ENCODE measurements at regions not wholly inside any gene's neighbourhood (a gene's known extent, or its start where the extent isn't known, plus 50 kb on each side); places are given as distances from the start of the nearest gene placed in this dataset.
"Not testable (repeated sequence)": the region's sequence is repeated elsewhere in the genome, so short reads cannot be mapped to it uniquely, and the experiment has no call there.

DNA sequence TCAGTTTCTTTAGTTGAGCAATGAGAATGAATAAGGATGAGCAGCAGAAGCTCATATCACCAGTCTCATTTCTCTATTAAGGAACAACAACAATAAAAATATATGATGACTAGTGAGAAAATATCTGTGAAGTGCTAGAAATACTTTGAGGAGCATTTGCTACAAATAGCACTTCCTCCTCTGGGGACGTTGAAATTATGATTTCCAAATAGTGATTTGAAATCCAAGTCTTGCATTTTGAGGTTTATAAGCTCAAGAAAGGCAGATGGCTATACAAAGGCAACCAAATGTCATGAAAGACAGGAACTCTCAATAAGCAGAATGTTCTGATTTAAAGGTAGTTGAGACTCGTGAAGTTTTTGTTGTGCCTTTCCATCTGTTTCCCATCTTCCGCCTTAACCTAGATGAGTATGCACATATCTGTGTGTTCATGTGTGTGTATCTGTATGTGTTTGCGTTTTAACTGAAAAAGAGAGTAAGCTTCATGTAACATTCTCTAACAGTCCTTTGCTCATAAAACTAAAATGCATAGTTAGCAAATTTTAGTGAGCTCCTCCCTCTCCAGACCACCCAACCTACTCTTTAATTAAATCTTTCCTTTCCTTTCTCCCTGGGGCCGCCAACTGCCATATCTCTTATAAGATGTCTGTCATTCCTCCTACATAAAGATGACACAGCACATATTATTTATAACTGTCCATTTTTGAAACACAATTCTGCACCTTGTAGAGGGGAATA lies 222.6 kb upstream of the RASGEF1B start:
- Mint-ChIP-seq H3K4me1 (ENCODE audit: low read depth) (no peaks in the 10 kb centered on the region), H3K4me3 (no peak overlapping the region), H3K9me3 (no peaks in the 10 kb centered on the region), H3K27ac (no peak overlapping the region), H3K27me3 (no peaks in the 10 kb centered on the region), H3K36me3 (ENCODE audit: low read depth) (no peaks in the 10 kb centered on the region)
- DNase-seq: no peak

DNA sequence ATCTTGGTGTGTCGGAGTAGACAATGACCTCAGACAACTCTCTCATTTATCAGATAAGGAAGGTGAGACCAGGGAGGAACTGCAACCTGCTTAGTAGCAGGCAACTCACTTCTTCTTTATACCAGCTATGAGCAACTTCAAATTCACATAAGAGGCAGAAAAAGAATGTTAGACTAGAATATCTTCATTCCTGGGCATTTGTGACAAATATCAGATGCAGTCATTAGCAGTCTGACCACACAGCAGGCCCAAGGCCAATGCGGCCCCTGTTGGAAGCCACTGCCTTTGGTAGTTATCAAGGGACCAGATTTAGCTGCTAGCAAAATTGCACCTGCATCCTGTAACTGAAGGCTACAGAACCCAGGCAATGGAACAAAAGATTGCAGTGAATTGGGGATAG lies 219.2 kb upstream of the RASGEF1B start:
- no peak for DNase-seq
- no peak overlapping the region for H3K4me3 Mint-ChIP-seq
- H3K4me1 Mint-ChIP-seq (ENCODE audit: low read depth): peaks cover 3% of the 10 kb centered on the region
- no peak overlapping the region for H3K27ac Mint-ChIP-seq
- no peaks in the 10 kb centered on the region for H3K9me3 Mint-ChIP-seq
- H3K27me3 Mint-ChIP-seq: no peaks in the 10 kb centered on the region
- H3K36me3 Mint-ChIP-seq (ENCODE audit: low read depth): no peaks in the 10 kb centered on the region

DNA sequence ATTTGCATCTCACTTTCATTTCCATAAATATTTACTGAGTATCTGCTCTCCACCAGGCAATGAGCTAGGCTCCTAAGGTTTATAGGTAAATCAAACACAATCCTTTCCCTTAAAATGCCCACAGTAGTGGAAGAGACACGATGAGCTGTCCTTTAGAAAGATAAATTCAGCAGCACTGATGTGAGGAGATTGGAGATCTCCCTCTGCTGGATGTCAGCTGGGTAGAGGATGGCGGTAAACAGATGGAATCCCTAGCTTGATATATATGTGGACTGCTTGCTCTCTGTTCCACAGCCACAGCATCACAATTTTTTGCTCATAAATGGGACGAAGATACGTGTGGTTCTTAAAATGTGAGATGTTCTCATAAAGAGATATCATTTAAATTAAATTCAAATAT lies 216.4 kb upstream of the RASGEF1B start:
- no peaks in the 10 kb centered on the region for H3K9me3 Mint-ChIP-seq
- no peak overlapping the region for H3K4me3 Mint-ChIP-seq
- H3K36me3 Mint-ChIP-seq (ENCODE audit: low read depth): no peaks in the 10 kb centered on the region
- no peak for DNase-seq
- no peaks in the 10 kb centered on the region for H3K27me3 Mint-ChIP-seq
- no peak overlapping the region for H3K27ac Mint-ChIP-seq
- H3K4me1 Mint-ChIP-seq (ENCODE audit: low read depth): peaks cover 3% of the 10 kb centered on the region

DNA sequence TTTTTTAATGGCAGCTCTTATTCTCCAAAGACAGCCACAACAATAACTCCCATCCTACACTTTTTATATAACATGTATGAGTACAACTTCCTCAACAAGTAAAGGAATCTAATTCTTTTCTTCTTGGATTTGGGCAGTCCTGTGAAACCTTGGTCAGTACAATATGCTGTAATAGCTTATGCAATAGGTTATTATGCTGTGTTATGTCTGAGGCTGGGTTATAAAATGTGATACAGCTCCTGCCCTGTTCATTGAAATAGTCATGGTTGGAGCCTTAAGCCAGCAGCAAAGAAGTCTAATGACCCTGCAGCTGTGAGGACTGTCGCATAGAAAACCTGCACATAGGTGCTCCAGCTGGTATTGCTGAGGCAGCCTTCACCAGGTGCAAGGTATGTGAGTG lies 215.8 kb upstream of the RASGEF1B start:
- H3K36me3 Mint-ChIP-seq (ENCODE audit: low read depth): no peaks in the 10 kb centered on the region
- H3K4me1 Mint-ChIP-seq (ENCODE audit: low read depth): peaks cover 3% of the 10 kb centered on the region
- no peak for DNase-seq
- no peaks in the 10 kb centered on the region for H3K9me3 Mint-ChIP-seq
- H3K4me3 Mint-ChIP-seq: no peak overlapping the region
- no peaks in the 10 kb centered on the region for H3K27me3 Mint-ChIP-seq
- H3K27ac Mint-ChIP-seq: no peak overlapping the region

DNA sequence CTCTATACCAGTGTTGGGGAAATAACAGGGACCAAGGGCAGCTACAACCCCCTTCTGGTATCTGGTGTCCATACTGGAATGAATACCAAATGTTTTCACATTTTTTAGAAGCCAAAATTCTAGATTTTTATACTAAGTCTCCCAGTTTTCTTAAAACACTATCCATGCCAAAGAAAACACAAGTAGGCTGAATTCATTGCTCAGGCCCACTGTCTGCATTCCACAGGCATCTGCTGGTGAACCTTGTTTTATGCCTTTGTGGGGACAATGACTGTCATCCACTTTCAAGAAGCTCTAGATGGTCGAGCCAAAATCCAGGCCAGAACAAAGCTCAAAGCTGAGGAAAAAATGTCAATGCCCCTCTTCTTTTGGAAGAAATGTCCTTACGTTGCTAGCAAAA lies 213.4 kb upstream of the RASGEF1B start:
- no peak overlapping the region for H3K27ac Mint-ChIP-seq
- H3K4me3 Mint-ChIP-seq: no peak overlapping the region
- no peaks in the 10 kb centered on the region for H3K27me3 Mint-ChIP-seq
- H3K4me1 Mint-ChIP-seq (ENCODE audit: low read depth): peaks cover 3% of the 10 kb centered on the region
- no peaks in the 10 kb centered on the region for H3K36me3 Mint-ChIP-seq (ENCODE audit: low read depth)
- no peak for DNase-seq
- no peaks in the 10 kb centered on the region for H3K9me3 Mint-ChIP-seq

DNA sequence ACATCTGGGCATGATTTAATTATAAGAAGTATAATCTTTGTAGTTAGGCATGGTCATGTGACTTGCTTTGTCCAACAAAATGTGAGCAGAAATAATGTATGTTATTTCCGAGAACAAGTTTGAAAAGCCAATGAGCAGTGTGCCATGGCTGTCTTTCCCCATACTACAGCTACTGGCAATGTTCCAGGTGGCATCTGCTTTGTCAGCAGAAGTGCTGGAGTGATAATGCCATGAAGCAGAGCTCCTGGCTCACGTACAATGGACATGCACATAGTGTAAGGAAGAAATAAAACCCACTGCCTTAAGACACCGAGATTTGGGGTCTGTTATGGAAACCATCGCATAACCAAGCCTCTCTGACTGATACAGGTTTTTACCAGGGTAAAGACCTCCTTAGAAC lies 212.6 kb upstream of the RASGEF1B start:
- peaks cover 3% of the 10 kb centered on the region for H3K4me1 Mint-ChIP-seq (ENCODE audit: low read depth)
- DNase-seq: no peak
- H3K9me3 Mint-ChIP-seq: no peaks in the 10 kb centered on the region
- H3K27me3 Mint-ChIP-seq: no peaks in the 10 kb centered on the region
- H3K36me3 Mint-ChIP-seq (ENCODE audit: low read depth): no peaks in the 10 kb centered on the region
- H3K27ac Mint-ChIP-seq: no peak overlapping the region
- no peak overlapping the region for H3K4me3 Mint-ChIP-seq

DNA sequence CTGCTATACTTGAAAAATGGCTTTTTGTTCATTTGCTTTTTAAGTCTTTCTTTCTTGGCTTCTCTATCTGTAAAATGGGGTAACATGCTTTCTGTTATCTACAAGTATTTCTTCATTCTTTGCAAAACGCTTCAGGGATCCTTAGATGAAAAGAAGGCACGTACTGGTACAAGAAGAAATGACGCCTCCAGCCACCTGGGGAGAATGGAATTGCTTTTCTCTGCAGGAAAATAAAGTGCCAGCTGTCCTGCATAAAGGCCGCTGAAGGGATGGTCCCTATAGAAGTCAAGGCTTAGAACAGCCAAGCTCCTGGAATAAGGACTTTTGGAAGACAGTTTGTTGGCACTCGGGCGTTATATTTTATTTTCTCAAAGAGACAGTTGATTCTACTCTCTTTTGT lies 210.8 kb upstream of the RASGEF1B start:
- Mint-ChIP-seq H3K9me3 (no peaks in the 10 kb centered on the region), H3K27me3 (no peaks in the 10 kb centered on the region), H3K27ac (no peak overlapping the region), H3K4me1 (ENCODE audit: low read depth) (no peaks in the 10 kb centered on the region), H3K4me3 (no peak overlapping the region), H3K36me3 (ENCODE audit: low read depth) (no peaks in the 10 kb centered on the region)
- no peak for DNase-seq

DNA sequence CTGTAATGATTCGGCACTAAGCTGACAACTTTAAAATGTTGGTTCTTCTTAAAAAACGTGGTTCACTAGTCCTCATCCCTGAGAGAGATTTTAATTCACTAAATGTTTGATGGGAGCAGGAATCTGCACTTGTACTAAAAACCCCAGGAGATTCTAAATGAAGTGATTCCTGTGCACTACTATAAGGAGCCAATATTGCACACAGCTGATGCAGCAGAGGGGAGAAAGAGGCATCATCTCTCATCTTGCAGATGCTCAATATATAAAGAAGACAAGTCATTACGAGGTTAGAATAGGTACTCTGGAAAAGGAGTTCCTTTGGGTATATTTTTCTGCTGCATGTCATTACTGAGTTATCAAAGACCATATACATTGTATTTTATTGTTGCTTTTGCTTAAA lies 207.6 kb upstream of the RASGEF1B start:
- no peak overlapping the region for H3K4me3 Mint-ChIP-seq
- no peaks in the 10 kb centered on the region for H3K27me3 Mint-ChIP-seq
- H3K27ac Mint-ChIP-seq: no peak overlapping the region
- H3K36me3 Mint-ChIP-seq (ENCODE audit: low read depth): no peaks in the 10 kb centered on the region
- no peaks in the 10 kb centered on the region for H3K4me1 Mint-ChIP-seq (ENCODE audit: low read depth)
- no peak for DNase-seq
- H3K9me3 Mint-ChIP-seq: no peaks in the 10 kb centered on the region

DNA sequence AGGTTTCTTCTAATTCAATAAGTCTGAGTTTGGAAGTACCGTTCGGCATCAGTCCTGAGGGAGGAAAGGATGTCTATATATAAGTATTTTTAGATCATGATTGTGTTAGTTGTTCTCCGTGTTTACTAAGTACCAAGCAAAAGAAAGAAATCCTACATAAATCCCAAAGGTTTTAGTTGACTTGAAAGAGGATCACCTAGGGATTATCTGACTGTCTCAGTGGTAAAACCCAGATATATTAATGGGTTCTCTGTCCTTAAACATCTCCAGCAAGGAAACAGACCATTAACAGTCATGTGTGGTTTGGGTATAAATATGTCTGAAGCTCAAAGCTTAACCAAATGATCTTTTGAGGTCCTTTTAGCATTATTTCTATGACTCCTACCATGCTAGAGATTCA lies 207.1 kb upstream of the RASGEF1B start:
- no peaks in the 10 kb centered on the region for H3K4me1 Mint-ChIP-seq (ENCODE audit: low read depth)
- H3K36me3 Mint-ChIP-seq (ENCODE audit: low read depth): no peaks in the 10 kb centered on the region
- DNase-seq: no peak
- no peaks in the 10 kb centered on the region for H3K9me3 Mint-ChIP-seq
- no peak overlapping the region for H3K27ac Mint-ChIP-seq
- H3K4me3 Mint-ChIP-seq: no peak overlapping the region
- no peaks in the 10 kb centered on the region for H3K27me3 Mint-ChIP-seq

DNA sequence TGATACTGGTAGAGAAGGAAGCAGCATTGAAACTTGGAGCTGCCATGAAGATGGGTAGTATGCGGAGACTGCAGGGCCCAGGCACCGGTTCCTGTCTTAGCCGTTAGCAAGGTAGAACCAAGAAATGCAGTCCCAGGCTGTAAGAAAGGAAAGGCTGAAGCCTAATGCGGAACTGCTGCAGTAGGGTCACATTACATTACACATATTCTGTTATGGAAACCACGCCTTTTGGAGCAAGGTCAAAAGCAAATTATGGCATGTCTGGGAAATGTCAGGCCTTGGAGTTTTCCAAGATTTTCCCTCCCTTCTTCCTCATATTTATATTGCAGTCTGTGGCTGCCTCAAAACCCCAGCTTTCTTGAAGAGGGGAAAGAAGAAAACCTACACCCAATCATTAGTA lies 204.8 kb upstream of the RASGEF1B start:
- no peaks in the 10 kb centered on the region for H3K27me3 Mint-ChIP-seq
- H3K27ac Mint-ChIP-seq: no peak overlapping the region
- DNase-seq: no peak
- no peaks in the 10 kb centered on the region for H3K9me3 Mint-ChIP-seq
- no peak overlapping the region for H3K4me3 Mint-ChIP-seq
- H3K36me3 Mint-ChIP-seq (ENCODE audit: low read depth): no peaks in the 10 kb centered on the region
- H3K4me1 Mint-ChIP-seq (ENCODE audit: low read depth): no peaks in the 10 kb centered on the region

DNA sequence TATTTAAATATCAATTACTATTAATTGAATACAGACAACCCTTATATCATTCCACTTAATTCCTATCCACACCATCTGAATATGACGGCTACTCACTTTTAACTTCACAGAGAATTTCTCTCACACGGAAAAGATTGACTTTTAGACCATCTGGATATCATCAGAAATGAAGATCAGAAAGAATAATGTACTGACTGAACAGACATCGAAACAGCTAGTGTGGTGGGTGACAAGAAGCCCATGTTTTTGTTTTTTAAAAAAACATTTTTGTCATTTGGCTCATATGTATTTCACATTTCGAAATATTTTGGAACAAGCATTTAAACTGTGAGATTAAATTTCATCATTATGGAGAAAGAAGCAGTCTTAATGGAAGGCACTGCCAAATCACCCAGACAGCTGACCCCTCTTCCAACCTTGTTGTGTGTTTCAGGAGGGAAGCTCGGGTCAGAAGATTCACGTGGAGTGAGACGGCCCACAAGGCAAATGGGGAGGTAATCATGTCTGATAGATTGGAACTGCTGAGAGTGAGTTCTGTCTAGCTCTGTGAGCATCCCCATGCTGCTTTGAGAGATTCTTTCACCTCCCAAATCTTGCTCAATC lies 204.2 kb upstream of the RASGEF1B start:
- no peak for DNase-seq
- H3K27ac Mint-ChIP-seq: no peak overlapping the region
- H3K4me1 Mint-ChIP-seq (ENCODE audit: low read depth): no peaks in the 10 kb centered on the region
- H3K27me3 Mint-ChIP-seq: no peaks in the 10 kb centered on the region
- no peaks in the 10 kb centered on the region for H3K9me3 Mint-ChIP-seq
- H3K4me3 Mint-ChIP-seq: no peak overlapping the region
- H3K36me3 Mint-ChIP-seq (ENCODE audit: low read depth): no peaks in the 10 kb centered on the region

DNA sequence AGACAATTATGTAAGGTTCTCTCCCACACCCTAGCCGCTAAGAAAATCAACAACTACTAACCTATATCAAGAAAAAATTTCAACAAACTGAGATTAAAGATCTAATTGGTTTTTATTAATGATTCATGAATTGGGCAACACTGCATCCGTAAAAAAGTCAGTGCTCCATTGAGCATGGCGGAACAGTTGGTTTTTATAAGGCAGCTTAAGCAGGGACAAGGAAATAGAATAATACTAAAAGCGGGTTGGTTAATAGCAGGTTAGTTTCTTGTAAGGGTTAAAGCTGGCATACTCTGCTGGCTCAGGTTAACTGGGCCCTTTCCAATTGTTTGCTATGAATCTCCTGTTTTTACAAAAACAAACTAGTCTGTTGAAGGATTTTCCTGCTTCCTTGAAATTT lies 202.3 kb upstream of the RASGEF1B start:
- no peaks in the 10 kb centered on the region for H3K36me3 Mint-ChIP-seq (ENCODE audit: low read depth)
- H3K9me3 Mint-ChIP-seq: no peaks in the 10 kb centered on the region
- DNase-seq: no peak
- H3K4me3 Mint-ChIP-seq: no peak overlapping the region
- H3K4me1 Mint-ChIP-seq (ENCODE audit: low read depth): no peaks in the 10 kb centered on the region
- no peak overlapping the region for H3K27ac Mint-ChIP-seq
- H3K27me3 Mint-ChIP-seq: no peaks in the 10 kb centered on the region

DNA sequence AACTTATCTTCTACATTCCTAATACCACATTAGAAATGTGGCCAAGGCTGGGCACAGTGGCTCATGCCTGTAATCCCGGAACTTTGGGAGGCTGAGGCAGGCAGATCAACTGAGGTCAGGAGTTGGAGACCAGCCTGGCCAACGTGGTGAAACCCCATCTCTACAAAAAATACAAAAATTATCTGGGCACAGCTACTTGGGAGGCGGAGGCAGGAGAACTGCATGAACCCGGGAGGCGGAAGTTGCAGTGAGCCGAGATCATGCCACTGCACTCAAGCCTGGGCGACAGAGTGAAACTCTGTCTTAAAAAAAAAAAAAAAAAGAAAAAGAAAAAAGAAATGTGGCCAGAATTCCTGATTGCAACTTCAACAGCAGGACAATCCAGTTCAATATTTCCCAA lies 196.6 kb upstream of the RASGEF1B start:
- not testable (repeated sequence) for H3K4me3 Mint-ChIP-seq, H3K27ac Mint-ChIP-seq

DNA sequence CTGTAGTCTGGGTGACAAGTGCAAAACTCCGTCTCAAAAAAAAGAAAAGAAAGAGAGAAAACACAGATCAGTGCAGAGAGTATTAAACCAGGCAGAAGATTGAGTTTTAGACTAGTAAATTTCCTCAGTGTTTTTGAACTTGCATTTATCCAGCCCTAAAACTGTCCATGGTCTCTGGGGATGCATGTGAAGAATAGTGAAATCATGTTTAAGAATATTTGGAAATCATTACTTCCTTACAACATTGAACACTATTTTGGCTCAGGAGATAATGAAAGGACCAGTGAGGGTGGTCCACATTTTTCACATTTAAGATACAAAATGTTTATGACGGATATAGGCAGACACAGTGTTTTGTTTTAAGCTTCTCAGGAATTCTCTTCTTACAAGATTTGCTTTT lies 195.8 kb upstream of the RASGEF1B start:
- Mint-ChIP-seq H3K4me3 (no peak overlapping the region), H3K27me3 (no peaks in the 10 kb centered on the region), H3K4me1 (ENCODE audit: low read depth) (peaks cover 19% of the 10 kb centered on the region), H3K36me3 (ENCODE audit: low read depth) (no peaks in the 10 kb centered on the region), H3K27ac (no peak overlapping the region), H3K9me3 (no peaks in the 10 kb centered on the region)
- no peak for DNase-seq

More for the DNA sequence above, 196.6 kb upstream of the RASGEF1B start:
- not testable (repeated sequence) for H3K9me3 Mint-ChIP-seq; DNase-seq; H3K27me3 Mint-ChIP-seq; H3K36me3 Mint-ChIP-seq (ENCODE audit: low read depth)
- H3K4me1 Mint-ChIP-seq (ENCODE audit: low read depth): peaks cover 19% of the 10 kb centered on the region

DNA sequence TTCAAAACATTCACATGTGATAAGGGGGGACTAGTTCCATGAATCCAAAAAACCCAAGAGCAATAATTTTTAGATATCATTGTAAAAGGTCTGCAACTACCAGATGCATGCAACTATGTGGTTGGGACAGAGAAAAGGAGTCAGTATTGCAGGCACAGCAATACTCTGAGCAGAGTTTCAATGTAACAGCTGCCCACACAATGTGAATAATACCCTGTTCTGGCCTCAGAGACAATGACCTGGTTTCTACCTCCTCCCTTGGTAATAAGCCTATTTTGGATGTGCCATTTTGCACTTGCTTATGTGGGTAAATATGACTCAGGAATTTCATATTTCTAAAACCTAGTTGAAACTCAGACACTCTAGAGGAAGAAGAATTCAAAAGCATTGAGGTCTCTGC lies 194.8 kb upstream of the RASGEF1B start:
- Mint-ChIP-seq H3K4me3 (no peak overlapping the region), H3K27ac (no peak overlapping the region), H3K9me3 (no peaks in the 10 kb centered on the region), H3K36me3 (ENCODE audit: low read depth) (no peaks in the 10 kb centered on the region), H3K27me3 (no peaks in the 10 kb centered on the region), H3K4me1 (ENCODE audit: low read depth) (peaks cover 19% of the 10 kb centered on the region)
- DNase-seq: no peak

DNA sequence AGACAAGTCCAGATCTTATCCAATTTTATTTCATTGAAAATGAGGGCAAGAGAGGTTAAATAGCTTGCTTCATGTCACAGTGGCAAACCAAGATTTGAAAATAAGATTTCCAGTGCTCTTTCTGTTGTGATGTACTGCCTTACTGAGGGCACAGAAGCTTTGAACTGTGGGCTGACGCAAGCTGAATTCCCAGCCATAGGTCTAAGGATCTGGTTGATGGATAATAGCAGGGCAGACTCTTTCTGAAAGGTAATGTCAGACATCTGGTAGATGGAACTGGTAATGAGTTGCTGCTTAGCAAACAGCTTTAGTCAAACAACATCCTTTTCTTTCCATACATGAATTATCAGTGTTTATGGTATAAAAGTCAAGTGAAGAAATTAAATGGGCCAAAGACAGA lies 193.9 kb upstream of the RASGEF1B start:
- Mint-ChIP-seq H3K4me3 (no peak overlapping the region), H3K27me3 (no peaks in the 10 kb centered on the region), H3K4me1 (ENCODE audit: low read depth) (peaks cover 19% of the 10 kb centered on the region), H3K9me3 (no peaks in the 10 kb centered on the region), H3K36me3 (ENCODE audit: low read depth) (no peaks in the 10 kb centered on the region), H3K27ac (no peak overlapping the region)
- DNase-seq: no peak
